Coronary artery (tissue), 2 donors: ENCODE measurements at regions not wholly inside any gene's neighbourhood (a gene's known extent, or its start where the extent isn't known, plus 50 kb on each side); places are given as distances from the start of the nearest gene placed in this dataset.

Experiments used
- DNase-seq: peaks from one replicate; pipeline ENCODE4 v3.0.0-alpha.2; 2017; ENCODE audit warnings: low spot score
- H3K27ac ChIP-seq, 2 donors: fragments of 200-600 bp; sonication (generic); one replicate each; pipeline ENCODE4 v1.5.1; 2016 to 2019
- H3K4me3 ChIP-seq: fragments of 200-600 bp; sonication (generic); 2 replicates; pipeline ENCODE4 v1.5.1; 2016; ENCODE audit warnings: mild to moderate bottlenecking, moderate library complexity
- TF ChIP-seq, protein P1 (sequence below): fragments of 200-600 bp; sonication (generic); IDR thresholded peaks from one replicate; pipeline ENCODE4 v1.5.1; 2019; ENCODE audit warnings: antibody characterized with exemption

DNA sequence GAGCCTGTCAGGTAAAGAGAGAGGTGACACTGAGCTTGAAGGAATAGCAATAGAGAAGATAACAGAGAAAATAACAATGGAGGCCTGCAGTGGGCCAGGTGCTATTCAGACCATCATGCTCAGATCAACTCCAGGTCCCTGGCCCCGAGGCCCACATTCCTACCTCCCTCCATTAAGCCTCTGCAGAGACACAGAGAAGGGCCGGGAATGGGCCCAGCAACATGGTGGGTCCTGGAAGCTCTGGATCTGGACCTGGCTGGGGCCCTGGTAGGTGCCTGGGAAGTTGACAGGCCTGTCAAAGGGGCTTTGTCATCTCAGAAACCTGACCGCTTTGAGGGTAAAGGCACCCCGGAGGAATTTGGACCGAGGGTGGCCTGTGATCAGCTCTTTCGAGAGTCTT is 159.7 kb upstream of the GLI2 start:
- H3K4me3 ChIP-seq: no peak overlapping the region
- H3K27ac ChIP-seq: no peak overlapping the region
- TF ChIP-seq, protein P1, sequence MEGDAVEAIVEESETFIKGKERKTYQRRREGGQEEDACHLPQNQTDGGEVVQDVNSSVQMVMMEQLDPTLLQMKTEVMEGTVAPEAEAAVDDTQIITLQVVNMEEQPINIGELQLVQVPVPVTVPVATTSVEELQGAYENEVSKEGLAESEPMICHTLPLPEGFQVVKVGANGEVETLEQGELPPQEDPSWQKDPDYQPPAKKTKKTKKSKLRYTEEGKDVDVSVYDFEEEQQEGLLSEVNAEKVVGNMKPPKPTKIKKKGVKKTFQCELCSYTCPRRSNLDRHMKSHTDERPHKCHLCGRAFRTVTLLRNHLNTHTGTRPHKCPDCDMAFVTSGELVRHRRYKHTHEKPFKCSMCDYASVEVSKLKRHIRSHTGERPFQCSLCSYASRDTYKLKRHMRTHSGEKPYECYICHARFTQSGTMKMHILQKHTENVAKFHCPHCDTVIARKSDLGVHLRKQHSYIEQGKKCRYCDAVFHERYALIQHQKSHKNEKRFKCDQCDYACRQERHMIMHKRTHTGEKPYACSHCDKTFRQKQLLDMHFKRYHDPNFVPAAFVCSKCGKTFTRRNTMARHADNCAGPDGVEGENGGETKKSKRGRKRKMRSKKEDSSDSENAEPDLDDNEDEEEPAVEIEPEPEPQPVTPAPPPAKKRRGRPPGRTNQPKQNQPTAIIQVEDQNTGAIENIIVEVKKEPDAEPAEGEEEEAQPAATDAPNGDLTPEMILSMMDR: no peak
- DNase-seq: no peak

DNA sequence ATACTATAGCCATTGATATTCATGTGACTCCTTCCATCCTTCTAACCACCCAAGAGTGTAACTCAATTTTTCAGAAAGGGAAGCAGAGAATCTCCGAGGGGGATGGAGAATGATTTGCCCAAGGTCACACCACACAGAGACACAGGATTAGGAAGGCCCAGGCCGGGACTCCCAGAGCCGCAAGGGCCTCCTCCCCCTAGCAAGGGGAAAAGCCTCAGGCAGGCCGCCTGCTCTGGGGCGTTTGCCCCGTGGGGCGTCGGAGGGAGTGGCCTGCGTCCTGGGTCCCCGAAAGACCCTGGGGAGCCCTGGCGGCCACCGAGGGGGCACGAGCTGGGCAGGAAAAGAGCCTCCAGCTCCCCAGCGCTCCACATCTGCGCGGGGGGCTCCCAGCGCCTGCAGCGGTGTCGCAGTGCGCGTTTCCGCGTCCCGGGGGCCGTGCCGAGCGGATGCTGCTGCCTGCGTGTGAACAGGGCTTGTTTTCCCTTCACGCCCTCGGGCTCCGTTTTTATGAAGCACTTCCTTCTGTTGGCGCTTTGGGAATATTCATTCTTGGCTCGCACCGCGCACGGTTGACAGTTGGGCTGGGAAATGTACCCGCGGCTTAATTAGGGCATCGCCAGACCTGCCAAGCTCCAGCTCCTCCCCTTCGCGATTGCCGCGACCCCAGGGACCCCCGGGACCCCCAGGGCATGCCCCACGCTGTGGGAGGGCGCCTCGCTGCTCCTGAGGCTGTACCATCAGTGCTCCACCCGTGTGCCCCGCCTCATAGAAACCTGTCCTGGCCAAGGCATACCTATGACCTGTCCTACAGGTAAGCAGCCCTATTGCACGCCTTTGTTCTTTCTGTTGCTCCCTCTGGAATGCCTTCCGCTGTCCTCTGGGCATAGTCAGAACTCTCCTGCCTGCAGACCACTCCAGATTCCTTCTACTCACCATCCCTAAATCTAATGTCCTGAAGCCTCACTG is 158.9 kb upstream of the GLI2 start:
- DNase-seq: no peak
- H3K4me3 ChIP-seq: peak overlapping the region; percentile 64
- H3K27ac ChIP-seq: no peak overlapping the region
- TF ChIP-seq, protein P1: no peak

DNA sequence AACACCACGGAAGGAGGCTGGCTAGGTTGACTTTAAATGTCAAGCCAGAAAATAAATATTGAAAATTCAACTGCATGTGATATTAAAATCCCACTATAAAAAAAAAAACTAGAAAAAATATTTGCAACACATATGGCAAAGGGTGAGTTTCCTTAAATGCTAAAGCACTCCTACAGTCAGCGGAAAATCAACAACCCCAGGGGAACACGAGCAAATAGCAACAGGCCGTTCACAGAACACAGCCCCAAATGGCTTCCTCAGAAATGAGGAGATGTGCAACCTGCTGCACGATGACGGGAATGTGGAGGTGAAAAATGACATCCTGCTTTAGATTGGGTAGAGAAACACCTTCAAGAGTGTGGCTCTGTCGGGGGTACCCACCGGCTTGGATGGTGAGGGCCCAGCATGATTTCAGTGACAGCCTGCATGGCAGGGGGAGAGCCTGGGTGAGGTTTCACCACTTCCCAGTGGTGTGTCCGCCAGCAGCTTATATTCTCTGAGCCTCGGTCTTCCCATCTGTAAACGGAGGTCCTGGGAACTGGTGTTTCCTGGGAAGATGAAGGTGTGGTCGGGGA is 157.9 kb upstream of the GLI2 start:
- TF ChIP-seq, protein P1: no peak
- DNase-seq: no peak
- Histone ChIP-seq H3K4me3 (no peak overlapping the region), H3K27ac (no peak overlapping the region)

DNA sequence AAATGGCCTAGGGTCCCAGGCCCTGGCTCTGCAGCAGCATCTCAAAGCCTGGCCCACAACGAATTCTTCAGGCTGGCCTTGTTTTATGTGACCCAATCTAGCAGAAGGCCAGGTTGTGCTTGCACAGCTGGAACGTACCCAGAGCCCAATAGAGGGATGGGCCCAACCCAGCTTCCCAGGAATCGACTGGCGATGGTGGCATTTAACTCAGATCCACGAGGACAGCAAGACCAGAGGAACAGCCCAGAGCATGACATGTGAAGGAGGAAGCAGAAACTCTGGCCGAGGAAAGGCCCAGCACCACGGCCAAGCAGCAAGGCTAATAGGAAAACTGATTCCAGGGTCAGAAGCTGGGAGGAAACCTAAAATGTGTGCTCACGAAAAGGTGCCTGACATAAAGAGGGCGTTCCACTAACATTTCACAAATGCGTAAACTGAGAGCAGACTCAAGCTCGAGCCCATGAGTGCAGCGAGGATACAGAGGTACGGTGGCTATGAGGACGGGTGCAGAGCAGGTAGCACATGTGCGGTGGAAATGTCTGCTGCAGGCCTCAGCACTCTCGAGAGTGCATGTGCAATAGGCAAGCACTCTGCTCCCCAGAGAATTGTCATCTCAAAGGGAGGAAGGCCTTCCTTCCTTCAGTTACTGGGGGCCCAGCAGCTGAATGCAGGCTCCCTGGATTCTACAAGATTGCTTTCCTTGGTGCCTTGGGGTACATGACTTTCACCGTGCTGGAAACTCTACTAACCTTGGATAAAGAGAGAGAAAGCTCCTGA is 156.9 kb upstream of the GLI2 start:
- TF ChIP-seq, protein P1: no peak
- Histone ChIP-seq H3K27ac (no peak overlapping the region), H3K4me3 (no peak overlapping the region)
- no peak for DNase-seq

DNA sequence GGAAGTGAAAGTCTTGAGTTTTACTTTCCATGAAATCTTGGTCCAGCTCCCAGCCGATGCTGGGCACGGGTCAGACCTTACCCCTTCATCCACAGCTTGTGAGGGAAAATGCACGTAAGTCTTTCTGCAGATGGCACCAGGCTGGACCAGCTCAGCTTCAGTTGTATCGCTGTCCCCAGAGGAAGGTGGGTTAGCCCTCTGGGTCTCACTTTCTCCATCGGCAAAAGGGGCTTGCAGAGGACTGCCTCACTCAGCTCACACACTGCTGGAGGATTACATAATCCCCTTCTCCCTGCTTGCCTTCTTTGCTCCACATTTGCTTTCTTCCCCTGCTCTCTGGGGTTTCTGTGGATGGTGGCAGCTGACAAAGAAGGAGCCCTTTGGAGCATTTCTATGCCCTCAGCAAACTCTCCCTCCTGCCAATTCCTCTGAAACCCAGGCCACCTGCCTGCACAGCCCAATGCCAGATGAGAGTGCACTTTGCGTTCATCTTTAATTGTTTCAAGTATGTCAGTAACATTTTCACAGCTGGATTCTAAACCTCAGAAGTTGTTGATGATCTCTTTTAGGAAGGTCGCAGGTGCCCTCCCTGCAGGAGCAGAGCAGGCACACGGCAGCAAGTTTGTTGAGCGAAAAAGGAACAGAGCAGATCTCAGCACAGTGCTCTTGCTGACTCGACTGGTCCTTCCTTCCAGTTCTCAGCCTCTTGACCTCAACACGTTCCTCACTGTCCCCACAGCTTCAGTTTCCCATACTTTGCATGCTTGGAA is 155.6 kb upstream of the GLI2 start:
- Histone ChIP-seq H3K27ac (no peak overlapping the region), H3K4me3 (no peak overlapping the region)
- TF ChIP-seq, protein P1: no peak
- no peak for DNase-seq

DNA sequence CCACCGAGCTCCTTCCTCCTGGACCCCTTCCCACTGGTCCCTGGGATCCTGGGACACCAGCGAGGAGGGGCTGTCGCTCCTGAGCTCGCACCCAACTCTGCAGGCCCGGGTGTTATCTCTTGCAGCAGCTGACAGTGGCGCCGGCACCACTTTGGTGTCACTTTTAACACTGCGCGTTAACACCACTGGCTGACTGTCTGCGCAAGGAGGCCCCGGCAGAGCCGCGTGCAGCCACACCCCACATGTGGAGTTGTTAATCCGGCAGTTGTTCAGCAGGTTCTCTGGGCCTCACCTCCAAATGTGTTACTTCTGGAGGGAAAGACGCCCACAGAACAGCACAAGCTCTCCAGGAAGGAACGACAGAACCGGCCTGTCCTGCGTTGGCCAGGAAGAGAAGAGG is 155.0 kb upstream of the GLI2 start:
- no peak overlapping the region for H3K27ac ChIP-seq
- TF ChIP-seq, protein P1: no peak
- no peak for DNase-seq
- H3K4me3 ChIP-seq: no peak overlapping the region
